ENCODE measurements at regions not wholly inside any gene's neighbourhood (a gene's known extent, or its start where the extent isn't known, plus 50 kb on each side); places are given as distances from the start of the nearest gene placed in this dataset.

DNA sequence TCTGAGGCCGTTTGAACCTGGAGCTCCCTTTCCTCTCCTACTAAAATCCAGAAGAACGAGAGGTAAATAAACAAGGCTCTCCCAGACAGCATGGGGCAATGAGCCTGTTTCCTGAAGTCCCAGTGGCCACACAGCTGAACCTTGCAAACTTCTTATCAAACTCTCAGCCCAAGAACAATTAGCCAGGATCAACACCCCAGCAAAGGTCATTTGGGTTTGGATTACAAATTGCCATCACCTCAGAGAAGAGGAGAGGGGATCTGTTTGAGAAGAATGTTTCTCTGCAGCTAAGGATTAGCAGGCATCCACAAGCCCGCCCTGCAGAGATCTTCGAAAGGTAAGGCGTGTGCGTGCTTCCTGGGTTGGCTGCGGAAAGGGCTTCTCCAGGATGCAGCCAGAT, 201.9 kb upstream of the SOX1 start:
- H3K4me3 ChIP-seq: no peak overlapping the region
- no peak for TF ChIP-seq POLR2A (IDR thresholded peaks at IDR 0.05)
- TF ChIP-seq, protein P1, sequence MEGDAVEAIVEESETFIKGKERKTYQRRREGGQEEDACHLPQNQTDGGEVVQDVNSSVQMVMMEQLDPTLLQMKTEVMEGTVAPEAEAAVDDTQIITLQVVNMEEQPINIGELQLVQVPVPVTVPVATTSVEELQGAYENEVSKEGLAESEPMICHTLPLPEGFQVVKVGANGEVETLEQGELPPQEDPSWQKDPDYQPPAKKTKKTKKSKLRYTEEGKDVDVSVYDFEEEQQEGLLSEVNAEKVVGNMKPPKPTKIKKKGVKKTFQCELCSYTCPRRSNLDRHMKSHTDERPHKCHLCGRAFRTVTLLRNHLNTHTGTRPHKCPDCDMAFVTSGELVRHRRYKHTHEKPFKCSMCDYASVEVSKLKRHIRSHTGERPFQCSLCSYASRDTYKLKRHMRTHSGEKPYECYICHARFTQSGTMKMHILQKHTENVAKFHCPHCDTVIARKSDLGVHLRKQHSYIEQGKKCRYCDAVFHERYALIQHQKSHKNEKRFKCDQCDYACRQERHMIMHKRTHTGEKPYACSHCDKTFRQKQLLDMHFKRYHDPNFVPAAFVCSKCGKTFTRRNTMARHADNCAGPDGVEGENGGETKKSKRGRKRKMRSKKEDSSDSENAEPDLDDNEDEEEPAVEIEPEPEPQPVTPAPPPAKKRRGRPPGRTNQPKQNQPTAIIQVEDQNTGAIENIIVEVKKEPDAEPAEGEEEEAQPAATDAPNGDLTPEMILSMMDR (IDR thresholded peaks at IDR 0.05): no peak
- intact Hi-C loops (cut with DNase I): no loop called here
- WGBS (ENCODE audit: insufficient coverage, low coverage, low lambda C conversion rate, missing lambda C conversion rate): 61% methylated on average over 7 of the region's 7 CpGs
- H3K4me1 ChIP-seq: no peaks in the 10 kb centered on the region
- DNase-seq: no peak
- no peaks in the 10 kb centered on the region for H3K27me3 ChIP-seq
- H3K36me3 ChIP-seq: no peaks in the 10 kb centered on the region
- no peaks in the 10 kb centered on the region for H3K9me3 ChIP-seq
- H3K27ac ChIP-seq: no peak overlapping the region
- ATAC-seq: no peak

DNA sequence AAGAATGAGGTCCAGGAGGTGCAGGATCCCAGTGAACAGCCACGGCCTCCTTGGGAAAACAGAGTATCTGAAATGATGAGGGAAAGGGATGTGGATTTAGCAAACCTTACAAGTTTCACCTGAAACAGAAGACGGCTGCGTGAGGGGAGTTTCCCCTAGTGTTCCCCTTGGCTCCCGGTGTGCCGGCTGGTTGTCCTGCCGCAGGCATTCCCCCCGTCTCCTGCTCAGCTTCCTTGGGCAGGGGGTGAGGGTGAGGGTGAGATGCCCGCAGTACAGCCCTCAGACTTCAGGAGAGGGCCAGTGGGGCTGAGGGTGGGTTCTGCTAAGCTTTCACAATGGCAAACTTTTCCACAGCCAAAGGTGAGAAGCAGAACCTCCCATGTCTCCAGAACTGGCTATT, 201.1 kb upstream of the SOX1 start:
- WGBS (ENCODE audit: insufficient coverage, low coverage, low lambda C conversion rate, missing lambda C conversion rate): 65% methylated on average over 6 of the region's 8 CpGs
- Histone ChIP-seq H3K9me3 (no peaks in the 10 kb centered on the region), H3K27ac (no peak overlapping the region), H3K27me3 (no peaks in the 10 kb centered on the region), H3K36me3 (no peaks in the 10 kb centered on the region), H3K4me3 (no peak overlapping the region), H3K4me1 (no peaks in the 10 kb centered on the region)
- ATAC-seq (no peak), DNase-seq (peak in 1 of 3 donors; percentile 30)
- TF ChIP-seq POLR2A (IDR thresholded peaks at IDR 0.05): no peak
- TF ChIP-seq, protein P1 (IDR thresholded peaks at IDR 0.05): no peak
- intact Hi-C loops (cut with DNase I): no loop called here

DNA sequence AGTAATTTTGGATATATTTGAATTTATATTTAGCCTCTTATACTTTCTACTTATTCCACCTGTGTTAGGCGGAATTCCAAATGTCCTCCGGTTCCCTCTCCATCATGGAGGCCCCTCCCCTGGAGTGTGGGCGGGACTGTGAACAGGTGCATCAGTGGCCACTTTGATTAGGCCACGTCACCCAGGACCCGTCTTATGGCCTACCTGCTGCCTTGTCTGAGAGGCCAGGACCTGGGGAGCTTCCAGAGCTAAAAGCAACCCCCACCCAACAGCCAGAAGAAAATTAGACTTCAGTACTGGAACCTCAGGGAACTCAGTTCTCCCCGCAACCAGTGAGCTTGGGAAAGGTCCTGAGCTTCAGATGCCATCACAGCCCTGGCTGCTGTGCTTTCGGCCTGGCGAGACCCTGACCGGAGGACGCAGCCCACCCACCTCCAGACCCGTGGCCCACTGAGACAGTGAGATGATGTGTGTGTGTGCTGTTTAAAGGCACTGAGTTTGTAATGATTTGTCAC, 200.2 kb upstream of the SOX1 start:
- ATAC-seq (no peak), DNase-seq (no peak)
- H3K4me1 ChIP-seq: no peaks in the 10 kb centered on the region
- no peaks in the 10 kb centered on the region for H3K27me3 ChIP-seq
- WGBS (ENCODE audit: insufficient coverage, low coverage, low lambda C conversion rate, missing lambda C conversion rate): 83% methylated on average over 5 of the region's 11 CpGs
- no peak overlapping the region for H3K4me3 ChIP-seq
- H3K9me3 ChIP-seq: no peaks in the 10 kb centered on the region
- no peaks in the 10 kb centered on the region for H3K36me3 ChIP-seq
- intact Hi-C loops (cut with DNase I): no loop called here
- TF ChIP-seq POLR2A (IDR thresholded peaks at IDR 0.05): no peak
- TF ChIP-seq, protein P1 (IDR thresholded peaks at IDR 0.05): no peak
- no peak overlapping the region for H3K27ac ChIP-seq

DNA sequence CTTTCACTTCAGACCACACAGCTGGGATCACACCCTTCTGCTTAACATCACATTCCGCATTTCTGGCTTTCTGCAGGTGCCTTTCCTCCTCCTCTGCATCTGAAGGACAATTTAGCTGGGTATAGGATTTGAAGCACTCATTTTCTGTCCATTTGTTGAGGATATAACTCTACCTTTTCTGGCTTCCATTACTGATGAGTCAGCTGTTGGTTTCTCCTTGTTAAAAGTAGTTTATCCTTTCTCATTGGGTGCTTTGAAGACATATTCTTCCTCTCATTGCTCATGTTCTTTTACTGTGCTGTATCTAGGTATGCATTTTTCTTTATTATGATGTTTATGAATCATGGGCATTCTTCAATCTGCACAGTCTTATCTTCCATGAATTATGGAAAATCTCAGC, 199.3 kb upstream of the SOX1 start:
- H3K4me3 ChIP-seq: no peak overlapping the region
- H3K36me3 ChIP-seq: no peaks in the 10 kb centered on the region
- H3K9me3 ChIP-seq: no peaks in the 10 kb centered on the region
- 27% methylated on average over 1 of the region's 1 CpG for WGBS (ENCODE audit: insufficient coverage, low coverage, low lambda C conversion rate, missing lambda C conversion rate)
- no peak overlapping the region for H3K27ac ChIP-seq
- DNase-seq: no peak
- H3K4me1 ChIP-seq: no peaks in the 10 kb centered on the region
- TF ChIP-seq, protein P1 (IDR thresholded peaks at IDR 0.05): no peak
- no peak for TF ChIP-seq POLR2A (IDR thresholded peaks at IDR 0.05)
- H3K27me3 ChIP-seq: no peaks in the 10 kb centered on the region
- intact Hi-C loops (cut with DNase I): no loop called here
- ATAC-seq: no peak

DNA sequence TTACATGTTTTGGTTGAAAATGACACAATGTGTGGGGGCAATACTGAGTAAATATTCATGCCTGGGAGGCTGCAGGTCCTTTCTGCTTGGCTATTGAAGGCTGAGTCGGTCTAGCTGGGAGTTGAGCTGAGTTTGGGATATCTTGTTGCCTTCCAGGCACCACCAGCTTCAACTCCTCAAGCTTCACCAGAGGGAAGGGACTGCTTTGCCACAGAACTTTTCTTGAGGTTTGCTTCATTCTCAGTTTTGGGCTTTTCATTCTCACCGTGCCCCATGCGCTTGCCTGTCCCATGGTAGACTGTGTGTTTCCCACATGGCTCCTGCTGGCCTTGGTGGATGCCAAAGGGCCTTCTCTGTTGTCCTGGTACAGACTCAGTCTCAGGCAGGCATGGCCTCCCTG, 198.2 kb upstream of the SOX1 start:
- DNase-seq (no peak), ATAC-seq (no peak)
- 56% methylated on average over 3 of the region's 3 CpGs for WGBS (ENCODE audit: insufficient coverage, low coverage, low lambda C conversion rate, missing lambda C conversion rate)
- Histone ChIP-seq H3K9me3 (no peaks in the 10 kb centered on the region), H3K36me3 (no peaks in the 10 kb centered on the region), H3K4me3 (no peak overlapping the region), H3K27ac (no peak overlapping the region), H3K4me1 (no peaks in the 10 kb centered on the region), H3K27me3 (no peaks in the 10 kb centered on the region)
- no peak for TF ChIP-seq POLR2A (IDR thresholded peaks at IDR 0.05)
- TF ChIP-seq, protein P1 (IDR thresholded peaks at IDR 0.05): no peak
- intact Hi-C loops (cut with DNase I): no loop called here
